Uterus (tissue), 2 donors: ENCODE measurements at regions not wholly inside any gene's neighbourhood (a gene's known extent, or its start where the extent isn't known, plus 50 kb on each side); places are given as distances from the start of the nearest gene placed in this dataset.

ENCODE experiments used
- POLR2A ChIP-seq, 2 donors: fragments of 450-650 bp; IDR thresholded peaks; one replicate each; pipeline ENCODE4 v1.6.1; 2016; ENCODE audit warnings: antibody characterized with exemption in 2 of 2, mild to moderate bottlenecking in 1 of 2, moderate library complexity in 1 of 2
- TF ChIP-seq, protein P1 (sequence below), 4 experiments: fragments of 200-600 bp in 2 of 4; fragments of 450-650 bp in 2 of 4; sonication (generic) in 2 of 4; IDR thresholded peaks; one replicate each; pipeline ENCODE4 v1.5.1; 2016 to 2019; ENCODE audit warnings: antibody characterized with exemption in 4 of 4, mild to moderate bottlenecking in 2 of 4, moderate library complexity in 1 of 4

DNA sequence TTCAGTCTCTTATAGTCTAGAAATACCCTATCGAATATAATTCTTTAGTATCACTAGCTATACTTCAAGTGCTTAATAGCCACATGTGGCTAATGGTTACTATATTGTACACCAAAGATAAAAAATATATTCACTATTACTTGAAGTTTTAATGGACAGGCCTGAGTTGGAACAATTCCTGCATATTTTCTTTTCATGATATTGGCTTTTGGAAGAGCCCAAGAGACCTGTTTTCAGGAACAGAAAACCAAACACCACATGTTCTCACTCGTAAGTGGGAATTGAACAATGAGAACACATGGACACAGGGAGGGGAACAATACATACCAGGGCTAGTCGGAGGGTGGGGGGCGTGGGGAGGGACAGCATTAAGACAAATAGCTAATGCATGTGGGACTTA is 334.4 kb upstream of the TRIB2 start:
- TF ChIP-seq, protein P1, sequence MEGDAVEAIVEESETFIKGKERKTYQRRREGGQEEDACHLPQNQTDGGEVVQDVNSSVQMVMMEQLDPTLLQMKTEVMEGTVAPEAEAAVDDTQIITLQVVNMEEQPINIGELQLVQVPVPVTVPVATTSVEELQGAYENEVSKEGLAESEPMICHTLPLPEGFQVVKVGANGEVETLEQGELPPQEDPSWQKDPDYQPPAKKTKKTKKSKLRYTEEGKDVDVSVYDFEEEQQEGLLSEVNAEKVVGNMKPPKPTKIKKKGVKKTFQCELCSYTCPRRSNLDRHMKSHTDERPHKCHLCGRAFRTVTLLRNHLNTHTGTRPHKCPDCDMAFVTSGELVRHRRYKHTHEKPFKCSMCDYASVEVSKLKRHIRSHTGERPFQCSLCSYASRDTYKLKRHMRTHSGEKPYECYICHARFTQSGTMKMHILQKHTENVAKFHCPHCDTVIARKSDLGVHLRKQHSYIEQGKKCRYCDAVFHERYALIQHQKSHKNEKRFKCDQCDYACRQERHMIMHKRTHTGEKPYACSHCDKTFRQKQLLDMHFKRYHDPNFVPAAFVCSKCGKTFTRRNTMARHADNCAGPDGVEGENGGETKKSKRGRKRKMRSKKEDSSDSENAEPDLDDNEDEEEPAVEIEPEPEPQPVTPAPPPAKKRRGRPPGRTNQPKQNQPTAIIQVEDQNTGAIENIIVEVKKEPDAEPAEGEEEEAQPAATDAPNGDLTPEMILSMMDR (IDR thresholded peaks at IDR 0.05): no peak
- TF ChIP-seq POLR2A (IDR thresholded peaks at IDR 0.05): no peak
